Kidney (tissue), 13 donors: ENCODE measurements at regions not wholly inside any gene's neighbourhood (a gene's known extent, or its start where the extent isn't known, plus 50 kb on each side); places are given as distances from the start of the nearest gene placed in this dataset.
A peak's percentile ranks its signal among the peaks of the same experiment; 100 is the strongest.

Experiments used
- DNase-seq, 5 donors: peaks; one replicate each; pipeline ENCODE4 v3.0.0-alpha.2; 2013 to 2020
- FAIRE-seq: peaks from 2 replicates; lab custom pipeline; 2012; peaks lifted over from hg19 to GRCh38; lab: Jason Lieb, UNC
- H3K27ac ChIP-seq, 2 donors: one replicate each; pipeline ENCODE4 v1.7.0; 2013; ENCODE audit warnings: low read depth in 2 of 2, low read length in 2 of 2, inconsistent platforms in 1 of 2
- H3K27me3 ChIP-seq: one replicate; pipeline ENCODE4 v1.7.1; 2013; ENCODE audit warnings: low read length, inconsistent platforms; ENCODE audit not compliant: control insufficient read depth, insufficient read depth
- H3K36me3 ChIP-seq, 3 donors: one replicate each; pipeline versions ENCODE4 v1.7.0 to v1.7.1; 2013; ENCODE audit warnings: low read length in 3 of 3, control low read depth in 1 of 3, inconsistent platforms in 1 of 3; ENCODE audit not compliant: insufficient read depth in 3 of 3, control insufficient read depth in 2 of 3
- H3K4me1 ChIP-seq, 3 donors: one replicate each; pipeline versions ENCODE4 v1.7.0 to v1.7.1; 2013; ENCODE audit warnings: low read length in 3 of 3, inconsistent platforms in 1 of 3, low read depth in 1 of 3; ENCODE audit not compliant: control insufficient read depth in 2 of 3, insufficient read depth in 2 of 3
- H3K4me3 ChIP-seq, 3 donors: one replicate each; pipeline versions ENCODE4 v1.7.0 to v1.8.1; 2013; ENCODE audit warnings: low read length in 3 of 3, control low read depth in 1 of 3, inconsistent platforms in 1 of 3
- H3K9ac ChIP-seq, 3 donors: one replicate each; pipeline versions ENCODE4 v1.7.0 to v1.7.1; 2013; ENCODE audit warnings: low read length in 3 of 3, control low read depth in 1 of 3, inconsistent platforms in 1 of 3
- H3K9me3 ChIP-seq, 3 donors: one replicate each; pipeline versions ENCODE4 v1.7.0 to v1.7.1; 2013; ENCODE audit warnings: low read length in 3 of 3, control low read depth in 1 of 3, inconsistent platforms in 1 of 3; ENCODE audit not compliant: control insufficient read depth in 2 of 3, insufficient read depth in 1 of 3
- CTCF ChIP-seq: IDR thresholded peaks from 3 replicates; pipeline ENCODE4 v1.5.1; 2012; ENCODE audit warnings: mild to moderate bottlenecking, moderate library complexity, borderline replicate concordance; ENCODE audit not compliant: insufficient read depth; ENCODE audit errors: extremely low read depth
- intact Hi-C: fragments of 100-400 bp; cut with DNase I; formaldehyde crosslinking; loops from one replicate; pipeline ENCODE4 v1.11.1; 2022
- donor health status: control.
- donor health status: control.
- donor health status: control.
- donor health status: control.
- donor health status: control.
- donor health status: DM: yes; HTN: yes; CAD: no.
- donor health status: Normal renal cell carcinoma (clear cell type).

GRCh38 chr5:75839547-75839946 lies 122.3 kb upstream of the POC5 start:
- Histone ChIP-seq H3K9ac (no peak overlapping the region), H3K9me3 (no peaks in the 10 kb centered on the region), H3K4me1 (no peaks in the 10 kb centered on the region), H3K27ac (no peak overlapping the region), H3K4me3 (no peak overlapping the region), H3K27me3 (no peaks in the 10 kb centered on the region), H3K36me3 (no peaks in the 10 kb centered on the region)
- TF ChIP-seq CTCF, result no peak
- FAIRE-seq (no peak), DNase-seq (no peak)
- intact Hi-C loops, result no loop called here

DNA sequence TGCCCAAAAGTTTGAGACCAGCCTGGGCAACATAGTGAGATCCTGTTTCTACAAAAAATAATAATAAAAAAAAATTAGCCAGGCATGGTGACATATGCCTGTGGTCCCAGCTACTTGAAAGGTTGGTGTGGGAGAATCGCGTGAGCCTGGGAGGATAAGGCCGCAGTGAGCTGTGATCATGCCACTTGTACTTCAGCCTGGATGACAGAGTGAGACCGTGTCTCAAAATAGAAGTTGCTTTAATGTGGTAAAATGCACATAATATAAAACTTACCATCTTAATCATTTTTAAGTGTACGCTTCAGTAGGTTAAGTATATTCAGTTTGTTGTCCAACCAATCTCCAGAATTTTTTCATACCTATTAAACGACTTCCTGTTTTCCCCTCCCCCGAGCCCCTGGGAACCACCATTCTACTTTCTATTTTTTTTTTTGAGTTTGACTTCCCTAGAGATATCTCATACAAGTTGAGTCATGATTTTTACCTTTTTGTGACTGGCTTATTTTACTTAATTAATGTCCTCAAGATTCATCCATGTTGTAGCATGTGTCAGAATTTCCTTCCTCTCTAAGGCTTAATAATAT lies 120.1 kb upstream of the POC5 start:
- Histone ChIP-seq H3K27ac (no peak overlapping the region), H3K36me3 (no peaks in the 10 kb centered on the region), H3K27me3 (no peaks in the 10 kb centered on the region), H3K9ac (no peak overlapping the region), H3K9me3 (no peaks in the 10 kb centered on the region), H3K4me1 (no peaks in the 10 kb centered on the region), H3K4me3 (no peak overlapping the region)
- TF ChIP-seq CTCF, result no peak
- no peak for FAIRE-seq
- intact Hi-C loops, result no loop called here
- no peak for DNase-seq

- no peaks in the 10 kb centered on the region for H3K27me3 ChIP-seq
- no peak overlapping the region for H3K9ac ChIP-seq
- FAIRE-seq, result no peak
- peak in 1 of 5 donors; percentile 54 for DNase-seq
- H3K27ac ChIP-seq, result no peak overlapping the region
- intact Hi-C loops, result no loop called here
- H3K4me1 ChIP-seq, result no peaks in the 10 kb centered on the region
- no peaks in the 10 kb centered on the region for H3K9me3 ChIP-seq
- no peak for TF ChIP-seq CTCF
- no peak overlapping the region for H3K4me3 ChIP-seq
- H3K36me3 ChIP-seq, result no peaks in the 10 kb centered on the region
Measured at GRCh38 chr5:75831561-75831960, 114.3 kb upstream of the POC5 start.

DNA sequence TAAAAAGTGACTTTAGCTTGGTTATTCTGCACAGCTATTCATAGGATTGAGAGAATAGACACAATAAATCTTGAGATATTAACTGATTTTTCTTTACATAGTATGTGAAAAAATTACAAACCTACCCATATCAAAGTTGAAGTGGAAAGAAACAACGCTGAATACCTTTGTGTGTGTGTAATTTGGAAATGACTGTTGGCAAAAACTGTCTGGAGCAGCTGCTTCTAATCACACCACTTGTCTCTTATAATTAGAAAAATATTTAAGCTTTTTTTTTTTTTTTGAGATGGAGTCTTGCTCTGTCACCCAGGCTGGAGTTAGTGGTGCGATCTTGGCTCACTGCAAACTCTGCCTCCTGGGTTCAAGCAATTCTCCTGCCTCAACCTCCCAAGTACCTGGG lies 110.8 kb upstream of the POC5 start:
- H3K36me3 ChIP-seq, result no peaks in the 10 kb centered on the region
- intact Hi-C loops, result no loop called here
- no peak overlapping the region for H3K4me3 ChIP-seq
- H3K27me3 ChIP-seq, result no peaks in the 10 kb centered on the region
- DNase-seq (no peak), FAIRE-seq (no peak)
- no peak overlapping the region for H3K27ac ChIP-seq
- no peak overlapping the region for H3K9ac ChIP-seq
- H3K4me1 ChIP-seq, result no peaks in the 10 kb centered on the region
- H3K9me3 ChIP-seq, result no peaks in the 10 kb centered on the region
- no peak for TF ChIP-seq CTCF
